ENCODE measurements at regions not wholly inside any gene's neighbourhood (a gene's known extent, or its start where the extent isn't known, plus 50 kb on each side); places are given as distances from the start of the nearest gene placed in this dataset.
"Not testable (repeated sequence)": the region's sequence is repeated elsewhere in the genome, so short reads cannot be mapped to it uniquely, and the experiment has no call there.

GRCh38 chr1:187996780-187997179 lies 1168.0 kb downstream of the PLA2G4A start:
- Histone ChIP-seq H3K27ac (ENCODE audit: low read length) (no peak overlapping the region), H3K9me3 (replicated peaks; ENCODE audit: control insufficient read depth, low read depth, low read length) (no peaks in the 10 kb centered on the region), H3K36me3 (ENCODE audit: control insufficient read depth, insufficient read depth, low read length) (no peaks in the 10 kb centered on the region), H3K27me3 (ENCODE audit: control insufficient read depth, insufficient read depth, low read length) (no peaks in the 10 kb centered on the region), H3K4me1 (ENCODE audit: control insufficient read depth, insufficient read depth, low read length) (no peaks in the 10 kb centered on the region), H3K4me3 (ENCODE audit: low read length) (no peak overlapping the region)
- no peak for DNase-seq

- H3K27me3 ChIP-seq (ENCODE audit: control insufficient read depth, insufficient read depth, low read length) = no peaks in the 10 kb centered on the region
- DNase-seq = no peak
- H3K4me1 ChIP-seq (ENCODE audit: control insufficient read depth, insufficient read depth, low read length) = no peaks in the 10 kb centered on the region
- no peaks in the 10 kb centered on the region for H3K9me3 ChIP-seq (replicated peaks; ENCODE audit: control insufficient read depth, low read depth, low read length)
- no peaks in the 10 kb centered on the region for H3K36me3 ChIP-seq (ENCODE audit: control insufficient read depth, insufficient read depth, low read length)
- H3K4me3 ChIP-seq (ENCODE audit: low read length) = no peak overlapping the region
- H3K27ac ChIP-seq (ENCODE audit: low read length) = no peak overlapping the region
Observed at GRCh38 chr1:187999973-188000372, 1171.2 kb downstream of the PLA2G4A start.

- WGBS (ENCODE audit: insufficient coverage) = no CpG with 5 or more reads among the region's 1 CpG
- not testable (repeated sequence) for H3K36me3 ChIP-seq (ENCODE audit: control insufficient read depth, insufficient read depth, low read length); H3K4me1 ChIP-seq (ENCODE audit: control insufficient read depth, insufficient read depth, low read length); H3K4me3 ChIP-seq (ENCODE audit: low read length); DNase-seq; H3K9me3 ChIP-seq (replicated peaks; ENCODE audit: control insufficient read depth, low read depth, low read length); H3K27me3 ChIP-seq (ENCODE audit: control insufficient read depth, insufficient read depth, low read length); H3K27ac ChIP-seq (ENCODE audit: low read length)
Observed at GRCh38 chr1:188003687-188004086, 1174.9 kb downstream of the PLA2G4A start.

- DNase-seq = no peak
- Histone ChIP-seq H3K27ac (ENCODE audit: low read length) (no peak overlapping the region), H3K9me3 (replicated peaks; ENCODE audit: control insufficient read depth, low read depth, low read length) (no peaks in the 10 kb centered on the region), H3K4me1 (ENCODE audit: control insufficient read depth, insufficient read depth, low read length) (no peaks in the 10 kb centered on the region), H3K4me3 (ENCODE audit: low read length) (no peak overlapping the region), H3K36me3 (ENCODE audit: control insufficient read depth, insufficient read depth, low read length) (no peaks in the 10 kb centered on the region), H3K27me3 (ENCODE audit: control insufficient read depth, insufficient read depth, low read length) (no peaks in the 10 kb centered on the region)
- no CpG with 5 or more reads among the region's 1 CpG for WGBS (ENCODE audit: insufficient coverage)
Observed at GRCh38 chr1:188004849-188005248, 1176.1 kb downstream of the PLA2G4A start.

- no peaks in the 10 kb centered on the region for H3K27me3 ChIP-seq (ENCODE audit: control insufficient read depth, insufficient read depth, low read length)
- DNase-seq = no peak
- H3K4me1 ChIP-seq (ENCODE audit: control insufficient read depth, insufficient read depth, low read length) = no peaks in the 10 kb centered on the region
- no peaks in the 10 kb centered on the region for H3K9me3 ChIP-seq (replicated peaks; ENCODE audit: control insufficient read depth, low read depth, low read length)
- H3K27ac ChIP-seq (ENCODE audit: low read length) = no peak overlapping the region
- H3K4me3 ChIP-seq (ENCODE audit: low read length) = no peak overlapping the region
- no CpG with 5 or more reads among the region's 1 CpG for WGBS (ENCODE audit: insufficient coverage)
- H3K36me3 ChIP-seq (ENCODE audit: control insufficient read depth, insufficient read depth, low read length) = no peaks in the 10 kb centered on the region
Observed at GRCh38 chr1:188006354-188006753, 1177.6 kb downstream of the PLA2G4A start.

- not testable (repeated sequence) for H3K4me3 ChIP-seq (ENCODE audit: low read length); H3K27ac ChIP-seq (ENCODE audit: low read length); H3K4me1 ChIP-seq (ENCODE audit: control insufficient read depth, insufficient read depth, low read length); H3K27me3 ChIP-seq (ENCODE audit: control insufficient read depth, insufficient read depth, low read length); DNase-seq; H3K9me3 ChIP-seq (replicated peaks; ENCODE audit: control insufficient read depth, low read depth, low read length); H3K36me3 ChIP-seq (ENCODE audit: control insufficient read depth, insufficient read depth, low read length)
- WGBS (ENCODE audit: insufficient coverage) = 98% methylated on average over 48 of the region's 49 CpGs
Observed at GRCh38 chr1:188013222-188013849, 1184.6 kb downstream of the PLA2G4A start.

- Histone ChIP-seq H3K4me1 (ENCODE audit: control insufficient read depth, insufficient read depth, low read length) (no peaks in the 10 kb centered on the region), H3K9me3 (replicated peaks; ENCODE audit: control insufficient read depth, low read depth, low read length) (no peaks in the 10 kb centered on the region), H3K36me3 (ENCODE audit: control insufficient read depth, insufficient read depth, low read length) (no peaks in the 10 kb centered on the region), H3K27ac (ENCODE audit: low read length) (no peak overlapping the region), H3K27me3 (ENCODE audit: control insufficient read depth, insufficient read depth, low read length) (no peaks in the 10 kb centered on the region), H3K4me3 (ENCODE audit: low read length) (no peak overlapping the region)
- 89% methylated on average over 3 of the region's 4 CpGs for WGBS (ENCODE audit: insufficient coverage)
- no peak for DNase-seq
Observed at GRCh38 chr1:188017921-188018320, 1189.2 kb downstream of the PLA2G4A start.

GRCh38 chr1:188022661-188023060 lies 1193.9 kb downstream of the PLA2G4A start:
- Histone ChIP-seq H3K4me1 (ENCODE audit: control insufficient read depth, insufficient read depth, low read length) (no peaks in the 10 kb centered on the region), H3K27ac (ENCODE audit: low read length) (no peak overlapping the region), H3K4me3 (ENCODE audit: low read length) (no peak overlapping the region), H3K9me3 (replicated peaks; ENCODE audit: control insufficient read depth, low read depth, low read length) (no peaks in the 10 kb centered on the region), H3K36me3 (ENCODE audit: control insufficient read depth, insufficient read depth, low read length) (no peaks in the 10 kb centered on the region), H3K27me3 (ENCODE audit: control insufficient read depth, insufficient read depth, low read length) (no peaks in the 10 kb centered on the region)
- WGBS (ENCODE audit: insufficient coverage) = 60% methylated on average over 1 of the region's 2 CpGs
- no peak for DNase-seq

GRCh38 chr1:188023206-188023605 lies 1194.5 kb downstream of the PLA2G4A start:
- Histone ChIP-seq H3K4me3 (ENCODE audit: low read length) (no peak overlapping the region), H3K27me3 (ENCODE audit: control insufficient read depth, insufficient read depth, low read length) (no peaks in the 10 kb centered on the region), H3K9me3 (replicated peaks; ENCODE audit: control insufficient read depth, low read depth, low read length) (no peaks in the 10 kb centered on the region), H3K27ac (ENCODE audit: low read length) (no peak overlapping the region), H3K4me1 (ENCODE audit: control insufficient read depth, insufficient read depth, low read length) (no peaks in the 10 kb centered on the region), H3K36me3 (ENCODE audit: control insufficient read depth, insufficient read depth, low read length) (no peaks in the 10 kb centered on the region)
- 88% methylated on average over 2 of the region's 2 CpGs for WGBS (ENCODE audit: insufficient coverage)
- DNase-seq = no peak

GRCh38 chr1:188027613-188028012 lies 1198.9 kb downstream of the PLA2G4A start:
- Histone ChIP-seq H3K4me3 (ENCODE audit: low read length) (no peak overlapping the region), H3K36me3 (ENCODE audit: control insufficient read depth, insufficient read depth, low read length) (no peaks in the 10 kb centered on the region), H3K4me1 (ENCODE audit: control insufficient read depth, insufficient read depth, low read length) (no peaks in the 10 kb centered on the region), H3K27me3 (ENCODE audit: control insufficient read depth, insufficient read depth, low read length) (no peaks in the 10 kb centered on the region), H3K9me3 (replicated peaks; ENCODE audit: control insufficient read depth, low read depth, low read length) (no peaks in the 10 kb centered on the region), H3K27ac (ENCODE audit: low read length) (no peak overlapping the region)
- DNase-seq = peak; percentile 5

GRCh38 chr1:188037572-188037971 lies 1208.8 kb downstream of the PLA2G4A start:
- H3K36me3 ChIP-seq (ENCODE audit: control insufficient read depth, insufficient read depth, low read length); H3K27ac ChIP-seq (ENCODE audit: low read length); H3K27me3 ChIP-seq (ENCODE audit: control insufficient read depth, insufficient read depth, low read length); H3K9me3 ChIP-seq (replicated peaks; ENCODE audit: control insufficient read depth, low read depth, low read length); DNase-seq; H3K4me3 ChIP-seq (ENCODE audit: low read length); H3K4me1 ChIP-seq (ENCODE audit: control insufficient read depth, insufficient read depth, low read length): not testable (repeated sequence)
- WGBS (ENCODE audit: insufficient coverage) = 100% methylated on average over 1 of the region's 2 CpGs

Measured in muscle of leg (tissue), 3 donors.